ENCODE measurements at regions not wholly inside any gene's neighbourhood (a gene's known extent, or its start where the extent isn't known, plus 50 kb on each side); places are given as distances from the start of the nearest gene placed in this dataset.

- peaks cover 18% of the 10 kb centered on the region for H3K4me1 ChIP-seq (ENCODE audit: insufficient read depth, poor library complexity, severe bottlenecking)
- TF ChIP-seq CTCF (IDR thresholded peaks at IDR 0.05; ENCODE audit: poor library complexity, severe bottlenecking): no peak
These were observed 83.6 kb upstream of the ALDH1L1 start for GRCh38 chr3:126263971-126264370.

GRCh38 chr3:126263539-126263938 lies 83.2 kb upstream of the ALDH1L1 start:
- H3K4me1 ChIP-seq (ENCODE audit: insufficient read depth, poor library complexity, severe bottlenecking): peaks cover 18% of the 10 kb centered on the region
- no peaks in the 10 kb centered on the region for H3K27me3 ChIP-seq (ENCODE audit: insufficient read depth, poor library complexity, severe bottlenecking)
- no peaks in the 10 kb centered on the region for H3K9me3 ChIP-seq (ENCODE audit: severe bottlenecking)
- TF ChIP-seq CTCF (IDR thresholded peaks at IDR 0.05; ENCODE audit: poor library complexity, severe bottlenecking): no peak
- H3K36me3 ChIP-seq (ENCODE audit: low read depth): no peaks in the 10 kb centered on the region
- no peak overlapping the region for H3K4me3 ChIP-seq (ENCODE audit: severe bottlenecking)
- ATAC-seq (ENCODE audit: low read depth): no peak
- DNase-seq (ENCODE audit: low spot score): no peak
- no peak overlapping the region for H3K27ac ChIP-seq (ENCODE audit: poor library complexity, severe bottlenecking)

More at GRCh38 chr3:126263971-126264370, 83.6 kb upstream of the ALDH1L1 start:
- H3K27ac ChIP-seq (ENCODE audit: poor library complexity, severe bottlenecking): no peak overlapping the region
- no peak for ATAC-seq (ENCODE audit: low read depth)
- H3K36me3 ChIP-seq (ENCODE audit: low read depth): no peaks in the 10 kb centered on the region
- no peak for DNase-seq (ENCODE audit: low spot score)
- H3K9me3 ChIP-seq (ENCODE audit: severe bottlenecking): no peaks in the 10 kb centered on the region
- H3K4me3 ChIP-seq (ENCODE audit: severe bottlenecking): no peak overlapping the region
- H3K27me3 ChIP-seq (ENCODE audit: insufficient read depth, poor library complexity, severe bottlenecking): no peaks in the 10 kb centered on the region

- H3K4me3 ChIP-seq (ENCODE audit: severe bottlenecking): no peak overlapping the region
- H3K36me3 ChIP-seq (ENCODE audit: low read depth): no peaks in the 10 kb centered on the region
- H3K27ac ChIP-seq (ENCODE audit: poor library complexity, severe bottlenecking): no peak overlapping the region
- no peaks in the 10 kb centered on the region for H3K9me3 ChIP-seq (ENCODE audit: severe bottlenecking)
- DNase-seq (ENCODE audit: low spot score): no peak
- no peak for TF ChIP-seq CTCF (IDR thresholded peaks at IDR 0.05; ENCODE audit: poor library complexity, severe bottlenecking)
- H3K27me3 ChIP-seq (ENCODE audit: insufficient read depth, poor library complexity, severe bottlenecking): no peaks in the 10 kb centered on the region
- H3K4me1 ChIP-seq (ENCODE audit: insufficient read depth, poor library complexity, severe bottlenecking): peaks cover 11% of the 10 kb centered on the region
- no peak for ATAC-seq (ENCODE audit: low read depth)
These were observed 81.8 kb upstream of the ALDH1L1 start for GRCh38 chr3:126262227-126262626.

- DNase-seq (ENCODE audit: low spot score): no peak
- Histone ChIP-seq H3K4me1 (ENCODE audit: insufficient read depth, poor library complexity, severe bottlenecking) (peaks cover 8% of the 10 kb centered on the region), H3K27ac (ENCODE audit: poor library complexity, severe bottlenecking) (no peak overlapping the region), H3K27me3 (ENCODE audit: insufficient read depth, poor library complexity, severe bottlenecking) (no peaks in the 10 kb centered on the region), H3K36me3 (ENCODE audit: low read depth) (no peaks in the 10 kb centered on the region), H3K4me3 (ENCODE audit: severe bottlenecking) (no peak overlapping the region), H3K9me3 (ENCODE audit: severe bottlenecking) (no peaks in the 10 kb centered on the region)
- ATAC-seq (ENCODE audit: low read depth): no peak
- TF ChIP-seq CTCF (IDR thresholded peaks at IDR 0.05; ENCODE audit: poor library complexity, severe bottlenecking): no peak
These were observed 80.7 kb upstream of the ALDH1L1 start for GRCh38 chr3:126261037-126261436.

GRCh38 chr3:126259411-126260391 lies 79.3 kb upstream of the ALDH1L1 start:
- H3K36me3 ChIP-seq (ENCODE audit: low read depth): no peaks in the 10 kb centered on the region
- peak; percentile 35 for TF ChIP-seq CTCF (IDR thresholded peaks at IDR 0.05; ENCODE audit: poor library complexity, severe bottlenecking)
- no peak overlapping the region for H3K27ac ChIP-seq (ENCODE audit: poor library complexity, severe bottlenecking)
- ATAC-seq (ENCODE audit: low read depth): 0 out of 3 replicates have a peak, but pooled peaks have one; percentile 21
- H3K27me3 ChIP-seq (ENCODE audit: insufficient read depth, poor library complexity, severe bottlenecking): no peaks in the 10 kb centered on the region
- no peak overlapping the region for H3K4me3 ChIP-seq (ENCODE audit: severe bottlenecking)
- DNase-seq (ENCODE audit: low spot score): no peak
- no peaks in the 10 kb centered on the region for H3K4me1 ChIP-seq (ENCODE audit: insufficient read depth, poor library complexity, severe bottlenecking)
- no peaks in the 10 kb centered on the region for H3K9me3 ChIP-seq (ENCODE audit: severe bottlenecking)

All from RWPE2 (cell line).